Peyer's patch (tissue), 4 donors: ENCODE measurements at regions not wholly inside any gene's neighbourhood (a gene's known extent, or its start where the extent isn't known, plus 50 kb on each side); places are given as distances from the start of the nearest gene placed in this dataset.

Experiments used
- DNase-seq, 3 donors: peaks; one replicate each; pipeline ENCODE4 v3.0.0-alpha.2; 2017 to 2019
- H3K27ac ChIP-seq, 4 donors: fragments of 200-600 bp; sonication (generic); one replicate each; pipeline ENCODE4 v1.5.1; 2016 to 2019
- H3K27me3 ChIP-seq, 2 donors: fragments of 200-600 bp; sonication (generic); one replicate each; pipeline ENCODE4 v1.5.1; 2019
- H3K36me3 ChIP-seq, 3 donors: fragments of 200-600 bp; sonication (generic); one replicate each; pipeline ENCODE4 v1.5.1; 2016 to 2019
- H3K4me1 ChIP-seq, 4 donors: fragments of 200-600 bp; sonication (generic); one replicate each; pipeline ENCODE4 v1.5.1; 2016 to 2019
- H3K4me3 ChIP-seq, 4 donors: fragments of 200-600 bp; sonication (generic); 1 replicate in 3 of 4; 2 replicates in 1 of 4; pipeline ENCODE4 v1.5.1; 2016 to 2019; ENCODE audit warnings: mild to moderate bottlenecking in 1 of 4
- H3K9me3 ChIP-seq, 4 donors: fragments of 200-600 bp; sonication (generic); one replicate each; pipeline ENCODE4 v1.5.1; 2016 to 2019; ENCODE audit warnings: mild to moderate bottlenecking in 1 of 4
- POLR2A ChIP-seq, 2 donors: fragments of 450-650 bp; IDR thresholded peaks; one replicate each; pipeline ENCODE4 v1.5.1; 2017; ENCODE audit warnings: antibody characterized with exemption in 2 of 2, mild to moderate bottlenecking in 2 of 2, moderate library complexity in 2 of 2
- TF ChIP-seq, protein P1 (sequence below), 6 experiments: fragments of 450-650 bp in 4 of 6; fragments of 200-600 bp in 2 of 6; sonication (generic) in 1 of 6; IDR thresholded peaks; one replicate each; pipeline ENCODE4 v1.5.1; 2017 to 2019; ENCODE audit warnings: antibody characterized with exemption in 6 of 6, mild to moderate bottlenecking in 3 of 6, moderate library complexity in 1 of 6

DNA sequence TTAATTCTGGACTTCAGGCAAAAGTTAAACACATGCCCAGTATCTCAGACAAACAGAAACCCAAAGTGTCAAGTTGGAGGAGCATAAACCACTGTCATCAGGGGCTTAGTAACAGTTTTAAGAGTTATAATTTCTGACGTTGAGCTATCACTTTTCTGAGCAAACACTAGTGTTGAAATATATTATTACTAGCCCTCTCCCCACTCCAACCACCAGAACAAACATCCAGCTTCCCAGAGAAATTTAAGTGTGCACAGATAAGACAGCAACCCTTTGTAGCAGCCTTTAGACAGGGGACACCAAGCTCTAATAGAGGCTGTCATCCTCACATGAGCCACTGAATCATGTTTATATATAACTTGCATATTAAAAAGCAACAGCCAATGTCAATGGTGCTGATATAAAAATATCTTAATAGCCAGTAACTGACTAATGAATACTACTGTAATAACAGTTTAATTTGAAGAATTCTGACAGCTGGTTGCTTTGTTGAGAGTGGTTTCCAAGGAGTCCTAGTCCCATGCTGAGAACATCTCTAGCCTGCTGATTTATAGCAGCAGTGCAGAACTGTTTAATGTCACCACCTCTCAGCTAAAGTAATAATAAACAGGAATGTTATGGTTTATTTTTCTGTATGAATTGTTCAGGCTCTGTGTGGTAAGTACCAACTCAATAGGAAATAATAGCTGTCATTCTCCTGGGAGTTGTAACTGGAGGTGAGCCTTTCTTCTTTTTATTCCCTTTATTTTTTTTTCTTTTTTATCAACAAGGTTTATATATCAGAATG is 528.7 kb upstream of the ZNF608 start:
- no peak for DNase-seq
- Histone ChIP-seq H3K27me3 (no peaks in the 10 kb centered on the region), H3K27ac (no peak overlapping the region), H3K9me3 (no peaks in the 10 kb centered on the region), H3K36me3 (no peaks in the 10 kb centered on the region), H3K4me1 (no peaks in the 10 kb centered on the region), H3K4me3 (no peak overlapping the region)
- TF ChIP-seq POLR2A (IDR thresholded peaks at IDR 0.05), result no peak
- TF ChIP-seq, protein P1, sequence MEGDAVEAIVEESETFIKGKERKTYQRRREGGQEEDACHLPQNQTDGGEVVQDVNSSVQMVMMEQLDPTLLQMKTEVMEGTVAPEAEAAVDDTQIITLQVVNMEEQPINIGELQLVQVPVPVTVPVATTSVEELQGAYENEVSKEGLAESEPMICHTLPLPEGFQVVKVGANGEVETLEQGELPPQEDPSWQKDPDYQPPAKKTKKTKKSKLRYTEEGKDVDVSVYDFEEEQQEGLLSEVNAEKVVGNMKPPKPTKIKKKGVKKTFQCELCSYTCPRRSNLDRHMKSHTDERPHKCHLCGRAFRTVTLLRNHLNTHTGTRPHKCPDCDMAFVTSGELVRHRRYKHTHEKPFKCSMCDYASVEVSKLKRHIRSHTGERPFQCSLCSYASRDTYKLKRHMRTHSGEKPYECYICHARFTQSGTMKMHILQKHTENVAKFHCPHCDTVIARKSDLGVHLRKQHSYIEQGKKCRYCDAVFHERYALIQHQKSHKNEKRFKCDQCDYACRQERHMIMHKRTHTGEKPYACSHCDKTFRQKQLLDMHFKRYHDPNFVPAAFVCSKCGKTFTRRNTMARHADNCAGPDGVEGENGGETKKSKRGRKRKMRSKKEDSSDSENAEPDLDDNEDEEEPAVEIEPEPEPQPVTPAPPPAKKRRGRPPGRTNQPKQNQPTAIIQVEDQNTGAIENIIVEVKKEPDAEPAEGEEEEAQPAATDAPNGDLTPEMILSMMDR (IDR thresholded peaks at IDR 0.05), result no peak

DNA sequence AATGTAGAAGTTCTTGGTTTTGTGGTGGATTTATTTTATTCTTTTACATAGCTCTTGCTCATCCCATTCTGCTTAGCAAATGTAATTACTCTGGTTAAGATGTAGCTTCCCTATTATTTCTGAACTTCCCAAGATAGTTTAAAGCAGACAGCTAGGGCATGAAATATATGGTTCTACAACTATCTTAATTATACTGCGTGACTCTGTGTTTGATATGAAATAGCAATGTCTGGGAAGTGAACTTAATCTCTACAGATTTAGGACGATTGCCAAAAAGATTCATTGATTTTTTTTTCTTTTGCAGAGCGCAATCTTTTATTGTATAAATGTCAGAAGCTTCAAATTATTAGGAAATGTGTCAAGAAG is 529.3 kb upstream of the ZNF608 start:
- Histone ChIP-seq H3K9me3 (no peaks in the 10 kb centered on the region), H3K36me3 (no peaks in the 10 kb centered on the region), H3K27ac (no peak overlapping the region), H3K27me3 (no peaks in the 10 kb centered on the region), H3K4me1 (no peaks in the 10 kb centered on the region), H3K4me3 (no peak overlapping the region)
- no peak for DNase-seq
- TF ChIP-seq, protein P1 (IDR thresholded peaks at IDR 0.05), result no peak
- no peak for TF ChIP-seq POLR2A (IDR thresholded peaks at IDR 0.05)

DNA sequence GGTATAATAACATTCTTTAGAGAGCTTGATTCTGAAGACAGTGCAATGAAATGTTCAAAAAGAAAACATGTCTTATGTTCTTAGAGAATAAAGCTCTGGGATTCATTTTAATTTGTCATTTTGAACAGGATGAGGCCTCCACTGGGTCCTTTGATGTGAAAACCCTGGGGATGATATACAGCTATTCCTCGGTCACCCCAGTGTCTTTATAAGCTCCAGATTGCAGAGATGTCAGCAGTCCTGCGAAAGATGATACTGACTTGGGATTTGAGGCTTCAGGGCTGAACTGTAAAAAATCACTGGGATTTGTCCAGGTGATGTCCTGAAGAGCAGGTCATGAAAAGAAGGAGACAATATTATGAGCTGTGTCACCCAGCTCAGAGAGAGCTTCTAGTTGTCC is 529.7 kb upstream of the ZNF608 start:
- no peaks in the 10 kb centered on the region for H3K4me1 ChIP-seq
- TF ChIP-seq POLR2A (IDR thresholded peaks at IDR 0.05), result no peak
- TF ChIP-seq, protein P1 (IDR thresholded peaks at IDR 0.05), result no peak

DNA sequence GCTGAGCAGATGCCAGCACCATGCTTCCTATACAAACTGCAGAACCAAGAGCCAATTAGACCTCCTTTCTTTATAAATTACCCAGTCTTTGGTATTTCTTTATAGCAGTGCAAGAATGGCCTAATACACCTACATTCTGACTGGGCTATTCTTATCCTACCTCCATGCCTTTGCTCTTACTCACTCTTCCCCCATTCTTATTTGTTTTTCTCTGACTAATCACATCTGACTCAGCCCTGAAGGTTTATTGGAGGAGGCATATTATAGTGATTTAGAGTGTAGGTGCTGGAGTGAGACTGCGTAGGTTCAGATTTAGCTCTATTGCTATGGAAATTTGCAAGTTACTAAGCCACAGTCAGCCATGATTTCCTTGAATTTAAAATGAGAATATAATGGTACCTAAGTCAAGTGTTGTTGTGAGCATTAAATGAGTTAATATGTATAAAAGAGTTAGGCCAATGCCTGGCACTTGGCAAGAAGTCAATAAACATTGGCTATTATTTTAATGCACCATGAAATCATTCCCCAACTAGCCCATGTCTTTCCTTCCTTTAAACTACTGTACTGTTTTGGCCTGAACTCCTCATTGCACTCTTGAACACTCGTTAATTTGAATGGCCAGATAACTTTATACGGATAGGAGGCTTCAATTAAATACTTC is 531.2 kb upstream of the ZNF608 start:
- Histone ChIP-seq H3K27me3 (no peaks in the 10 kb centered on the region), H3K36me3 (no peaks in the 10 kb centered on the region), H3K9me3 (no peaks in the 10 kb centered on the region), H3K27ac (no peak overlapping the region), H3K4me1 (no peaks in the 10 kb centered on the region), H3K4me3 (no peak overlapping the region)
- no peak for TF ChIP-seq POLR2A (IDR thresholded peaks at IDR 0.05)
- TF ChIP-seq, protein P1 (IDR thresholded peaks at IDR 0.05), result no peak
- DNase-seq, result no peak

More for the DNA sequence above, 529.7 kb upstream of the ZNF608 start:
- H3K4me3 ChIP-seq, result no peak overlapping the region
- no peak for DNase-seq
- H3K27me3 ChIP-seq, result no peaks in the 10 kb centered on the region
- no peaks in the 10 kb centered on the region for H3K9me3 ChIP-seq
- H3K27ac ChIP-seq, result no peak overlapping the region
- no peaks in the 10 kb centered on the region for H3K36me3 ChIP-seq

DNA sequence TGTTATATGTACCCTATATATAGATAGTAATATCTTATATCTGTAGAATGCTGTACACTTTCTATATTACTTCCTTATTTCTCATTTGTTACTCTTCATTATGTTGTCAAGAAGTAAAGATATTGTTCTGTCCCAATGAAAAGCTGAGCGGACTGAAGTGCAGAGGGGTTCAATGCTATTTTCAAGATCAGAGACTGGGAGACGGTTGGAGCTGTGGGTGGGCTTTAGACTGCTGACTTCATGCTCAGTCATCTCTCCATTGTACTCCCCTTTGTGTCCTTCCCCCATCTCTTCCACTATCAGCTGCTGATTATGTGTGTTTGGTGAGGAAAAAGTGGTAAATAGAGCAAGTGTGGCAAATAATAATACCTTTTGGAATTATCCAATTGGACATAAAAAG is 532.3 kb upstream of the ZNF608 start:
- Histone ChIP-seq H3K9me3 (no peaks in the 10 kb centered on the region), H3K4me3 (no peak overlapping the region), H3K4me1 (no peaks in the 10 kb centered on the region), H3K36me3 (no peaks in the 10 kb centered on the region), H3K27me3 (no peaks in the 10 kb centered on the region), H3K27ac (no peak overlapping the region)
- TF ChIP-seq POLR2A (IDR thresholded peaks at IDR 0.05), result no peak
- TF ChIP-seq, protein P1 (IDR thresholded peaks at IDR 0.05), result no peak
- no peak for DNase-seq
